ENCODE measurements at regions not wholly inside any gene's neighbourhood (a gene's known extent, or its start where the extent isn't known, plus 50 kb on each side); places are given as distances from the start of the nearest gene placed in this dataset.
"Not testable (repeated sequence)": the region's sequence is repeated elsewhere in the genome, so short reads cannot be mapped to it uniquely, and the experiment has no call there.

GRCh38 chr2:234559609-234560008 lies 62.7 kb upstream of the ARL4C start:
- H3K4me1 ChIP-seq (ENCODE audit: control insufficient read depth, insufficient read depth, low read length) = no peaks in the 10 kb centered on the region
- no peak overlapping the region for H3K27ac ChIP-seq (ENCODE audit: low read length)
- H3K4me3 ChIP-seq (ENCODE audit: low read length in 2 of 2) = no peak overlapping the region
- H3K9ac ChIP-seq (ENCODE audit: low read length in 2 of 2) = no peak overlapping the region
- H3K36me3 ChIP-seq (ENCODE audit: control insufficient read depth in 2 of 2, insufficient read depth in 2 of 2, low read length in 2 of 2) = no peaks in the 10 kb centered on the region
- H3K9me3 ChIP-seq (ENCODE audit: control insufficient read depth in 2 of 2, low read length in 2 of 2) = peaks cover 3 to 6% of the 10 kb centered on the region in 2 donors
- H3K27me3 ChIP-seq (ENCODE audit: control insufficient read depth in 1 of 2, insufficient read depth in 2 of 2, low read length in 2 of 2) = no peaks in the 10 kb centered on the region

- Histone ChIP-seq H3K27ac (ENCODE audit: low read length) (no peak overlapping the region), H3K9me3 (ENCODE audit: control insufficient read depth in 2 of 2, low read length in 2 of 2) (peaks cover 3 to 6% of the 10 kb centered on the region in 2 donors), H3K9ac (ENCODE audit: low read length in 2 of 2) (no peak overlapping the region), H3K4me3 (ENCODE audit: low read length in 2 of 2) (no peak overlapping the region), H3K4me1 (ENCODE audit: control insufficient read depth, insufficient read depth, low read length) (no peaks in the 10 kb centered on the region), H3K27me3 (ENCODE audit: control insufficient read depth in 1 of 2, insufficient read depth in 2 of 2, low read length in 2 of 2) (no peaks in the 10 kb centered on the region), H3K36me3 (ENCODE audit: control insufficient read depth in 2 of 2, insufficient read depth in 2 of 2, low read length in 2 of 2) (no peaks in the 10 kb centered on the region)
Observed at GRCh38 chr2:234558642-234559041, 61.8 kb upstream of the ARL4C start.

- Histone ChIP-seq H3K27me3 (ENCODE audit: control insufficient read depth in 1 of 2, insufficient read depth in 2 of 2, low read length in 2 of 2) (no peaks in the 10 kb centered on the region), H3K27ac (ENCODE audit: low read length) (no peak overlapping the region), H3K4me3 (ENCODE audit: low read length in 2 of 2) (no peak overlapping the region), H3K36me3 (ENCODE audit: control insufficient read depth in 2 of 2, insufficient read depth in 2 of 2, low read length in 2 of 2) (no peaks in the 10 kb centered on the region), H3K9ac (ENCODE audit: low read length in 2 of 2) (no peak overlapping the region), H3K9me3 (ENCODE audit: control insufficient read depth in 2 of 2, low read length in 2 of 2) (peaks cover 3 to 6% of the 10 kb centered on the region in 2 donors), H3K4me1 (ENCODE audit: control insufficient read depth, insufficient read depth, low read length) (no peaks in the 10 kb centered on the region)
Observed at GRCh38 chr2:234556848-234557573, 60.1 kb upstream of the ARL4C start.

DNA sequence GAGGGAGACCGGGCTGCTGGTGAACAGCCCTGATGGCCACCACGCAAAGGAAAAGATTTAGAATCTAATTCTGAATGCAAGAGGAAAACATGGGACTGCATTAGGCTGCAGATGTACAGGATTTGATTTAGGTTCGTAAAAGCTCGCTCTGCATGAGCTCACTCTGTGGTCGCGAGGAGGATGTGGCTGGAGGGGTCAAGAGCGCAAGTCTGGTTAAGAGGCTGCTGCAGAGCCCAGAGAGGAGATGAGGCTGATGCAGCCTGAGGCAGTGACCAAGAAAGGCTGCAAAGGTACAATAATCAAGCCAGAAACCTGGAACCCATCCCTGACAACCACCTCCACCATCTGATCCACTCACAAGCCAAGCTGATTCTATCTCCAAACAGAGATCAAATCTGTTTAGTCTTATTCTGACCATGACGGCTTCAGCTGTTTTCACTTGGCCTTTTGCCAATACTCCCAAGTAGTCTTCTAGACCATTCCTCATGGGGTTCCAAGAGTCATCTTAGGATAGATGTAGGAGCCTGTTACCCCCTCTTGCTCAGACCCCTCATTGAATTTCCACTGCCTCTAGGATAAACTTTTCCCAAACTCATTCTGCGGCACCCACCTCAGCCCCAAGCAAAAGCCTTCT lies 58.9 kb upstream of the ARL4C start:
- no peak overlapping the region for H3K27ac ChIP-seq (ENCODE audit: low read length)
- H3K27me3 ChIP-seq (ENCODE audit: control insufficient read depth in 1 of 2, insufficient read depth in 2 of 2, low read length in 2 of 2) = no peaks in the 10 kb centered on the region
- H3K9me3 ChIP-seq (ENCODE audit: control insufficient read depth in 2 of 2, low read length in 2 of 2) = peaks cover 0 to 6% of the 10 kb centered on the region in 2 donors
- H3K36me3 ChIP-seq (ENCODE audit: control insufficient read depth in 2 of 2, insufficient read depth in 2 of 2, low read length in 2 of 2) = no peaks in the 10 kb centered on the region
- H3K4me1 ChIP-seq (ENCODE audit: control insufficient read depth, insufficient read depth, low read length) = no peaks in the 10 kb centered on the region
- H3K4me3 ChIP-seq (ENCODE audit: low read length in 2 of 2) = no peak overlapping the region
- H3K9ac ChIP-seq (ENCODE audit: low read length in 2 of 2) = no peak overlapping the region

GRCh38 chr2:234555161-234555560 lies 58.3 kb upstream of the ARL4C start:
- Histone ChIP-seq H3K4me3 (ENCODE audit: low read length in 2 of 2) (no peak overlapping the region), H3K9me3 (ENCODE audit: control insufficient read depth in 2 of 2, low read length in 2 of 2) (peaks cover 0 to 6% of the 10 kb centered on the region in 2 donors), H3K27me3 (ENCODE audit: control insufficient read depth in 1 of 2, insufficient read depth in 2 of 2, low read length in 2 of 2) (no peaks in the 10 kb centered on the region), H3K4me1 (ENCODE audit: control insufficient read depth, insufficient read depth, low read length) (no peaks in the 10 kb centered on the region), H3K36me3 (ENCODE audit: control insufficient read depth in 2 of 2, insufficient read depth in 2 of 2, low read length in 2 of 2) (no peaks in the 10 kb centered on the region), H3K9ac (ENCODE audit: low read length in 2 of 2) (no peak overlapping the region), H3K27ac (ENCODE audit: low read length) (no peak overlapping the region)

DNA sequence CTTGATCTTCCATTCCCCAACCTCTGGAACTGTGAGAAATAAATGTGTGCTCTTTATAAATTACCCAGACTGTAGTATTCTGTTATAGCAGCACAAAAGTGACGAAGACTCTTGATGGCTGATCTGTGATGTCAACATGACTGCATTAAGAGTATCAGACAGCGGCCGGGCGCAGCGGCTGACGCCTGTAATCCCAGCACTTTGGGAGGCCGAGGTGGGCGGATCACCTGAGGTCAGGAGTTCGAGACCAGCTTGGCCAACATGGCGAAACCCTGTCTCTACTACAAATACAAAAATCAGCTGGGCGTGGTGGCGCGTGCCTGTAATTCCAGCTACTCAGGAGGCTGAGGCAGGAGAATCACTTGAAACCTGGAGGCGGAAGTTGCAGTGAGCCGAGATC lies 56.3 kb upstream of the ARL4C start:
- not testable (repeated sequence) for H3K9ac ChIP-seq (ENCODE audit: low read length in 2 of 2); H3K4me3 ChIP-seq (ENCODE audit: low read length in 2 of 2); H3K36me3 ChIP-seq (ENCODE audit: control insufficient read depth in 2 of 2, insufficient read depth in 2 of 2, low read length in 2 of 2); H3K4me1 ChIP-seq (ENCODE audit: control insufficient read depth, insufficient read depth, low read length); H3K27ac ChIP-seq (ENCODE audit: low read length); H3K27me3 ChIP-seq (ENCODE audit: control insufficient read depth in 1 of 2, insufficient read depth in 2 of 2, low read length in 2 of 2); H3K9me3 ChIP-seq (ENCODE audit: control insufficient read depth in 2 of 2, low read length in 2 of 2)

DNA sequence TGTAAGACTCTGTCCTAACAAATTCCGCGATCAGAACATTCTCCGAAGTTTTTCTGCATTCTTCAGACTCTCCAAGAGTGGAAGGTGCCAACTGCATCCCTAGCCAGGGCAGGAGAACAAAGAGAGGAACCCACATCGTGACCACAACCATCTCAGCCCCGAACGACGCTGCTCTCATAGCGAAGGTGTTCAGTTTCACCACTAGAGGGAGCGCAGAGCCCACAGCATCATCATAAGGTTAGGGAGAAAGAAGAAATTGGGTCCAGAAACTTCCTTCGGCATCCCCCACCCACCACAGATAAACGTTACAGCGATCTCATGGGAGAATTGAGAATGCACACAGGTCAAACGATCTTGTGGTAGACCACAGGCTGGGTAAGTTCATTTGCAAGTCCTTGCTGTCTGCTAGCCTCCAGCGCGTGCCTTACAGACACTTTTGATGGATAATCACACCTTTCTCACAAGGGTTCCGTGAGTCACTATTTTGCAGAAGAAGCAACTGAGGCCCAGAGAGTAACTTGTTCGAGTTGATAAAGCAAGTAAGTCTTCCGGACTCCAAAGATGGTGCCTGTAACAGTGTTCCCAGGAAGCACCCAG lies 53.7 kb upstream of the ARL4C start:
- Histone ChIP-seq H3K9ac (ENCODE audit: low read length in 2 of 2) (no peak overlapping the region), H3K27ac (ENCODE audit: low read length) (no peak overlapping the region), H3K27me3 (ENCODE audit: control insufficient read depth in 1 of 2, insufficient read depth in 2 of 2, low read length in 2 of 2) (peaks cover 2 to 8% of the 10 kb centered on the region in 2 donors), H3K4me3 (ENCODE audit: low read length in 2 of 2) (no peak overlapping the region), H3K4me1 (ENCODE audit: control insufficient read depth, insufficient read depth, low read length) (no peaks in the 10 kb centered on the region), H3K9me3 (ENCODE audit: control insufficient read depth in 2 of 2, low read length in 2 of 2) (peaks cover 0 to 6% of the 10 kb centered on the region in 2 donors), H3K36me3 (ENCODE audit: control insufficient read depth in 2 of 2, insufficient read depth in 2 of 2, low read length in 2 of 2) (no peaks in the 10 kb centered on the region)

DNA sequence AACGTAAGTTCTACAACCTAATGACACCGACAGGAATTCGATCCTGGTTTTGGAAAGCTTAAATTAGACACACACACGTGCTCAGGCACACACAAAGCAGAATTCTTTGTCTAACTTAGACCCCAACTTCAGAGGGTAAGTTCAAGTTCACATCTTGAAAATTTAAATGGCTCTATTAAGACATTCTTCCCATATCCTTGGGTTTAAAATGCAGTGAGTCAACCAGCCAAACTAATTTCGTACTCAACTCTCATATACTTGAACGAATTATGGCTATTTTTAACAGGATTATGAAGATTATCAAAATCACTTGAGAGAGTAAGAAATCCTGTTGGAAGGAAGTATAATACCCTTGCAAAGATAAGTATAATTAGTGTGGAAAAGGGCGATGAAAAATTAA lies 53.2 kb upstream of the ARL4C start:
- peaks cover 0 to 1% of the 10 kb centered on the region in 2 donors for H3K9me3 ChIP-seq (ENCODE audit: control insufficient read depth in 2 of 2, low read length in 2 of 2)

GRCh38 chr2:234548695-234549420 lies 52.0 kb upstream of the ARL4C start:
- H3K9ac ChIP-seq (ENCODE audit: low read length in 2 of 2) = no peak overlapping the region

More for the DNA sequence above, 53.2 kb upstream of the ARL4C start:
- H3K4me1 ChIP-seq (ENCODE audit: control insufficient read depth, insufficient read depth, low read length) = peaks cover under 1% of the 10 kb centered on the region
- H3K9ac ChIP-seq (ENCODE audit: low read length in 2 of 2) = no peak overlapping the region
- H3K36me3 ChIP-seq (ENCODE audit: control insufficient read depth in 2 of 2, insufficient read depth in 2 of 2, low read length in 2 of 2) = no peaks in the 10 kb centered on the region
- no peak overlapping the region for H3K4me3 ChIP-seq (ENCODE audit: low read length in 2 of 2)
- H3K27ac ChIP-seq (ENCODE audit: low read length) = no peak overlapping the region
- peaks cover 2 to 8% of the 10 kb centered on the region in 2 donors for H3K27me3 ChIP-seq (ENCODE audit: control insufficient read depth in 1 of 2, insufficient read depth in 2 of 2, low read length in 2 of 2)

DNA sequence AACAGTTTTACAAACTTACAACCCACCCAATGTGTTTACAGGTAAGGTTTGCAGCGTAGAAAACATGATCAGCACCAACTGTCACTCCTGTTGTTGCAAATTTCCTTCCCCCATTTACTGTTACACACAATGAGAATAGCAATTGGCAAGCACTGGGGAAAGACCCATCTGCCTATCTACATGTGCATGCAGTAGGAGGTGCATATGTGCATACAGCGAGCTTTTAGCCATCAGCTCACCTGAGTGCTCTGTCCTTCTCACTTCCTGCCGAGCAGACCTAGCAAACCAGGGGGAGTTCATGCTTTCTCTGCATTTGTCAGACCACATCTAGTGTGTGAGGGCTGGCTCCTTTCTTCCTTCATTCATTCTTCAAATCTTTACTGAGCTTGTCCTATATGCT lies 49.9 kb upstream of the ARL4C start:
- Histone ChIP-seq H3K4me3 (ENCODE audit: low read length in 2 of 2) (no peak overlapping the region), H3K4me1 (ENCODE audit: control insufficient read depth, insufficient read depth, low read length) (peaks cover 4% of the 10 kb centered on the region), H3K9ac (ENCODE audit: low read length in 2 of 2) (no peak overlapping the region), H3K36me3 (ENCODE audit: control insufficient read depth in 2 of 2, insufficient read depth in 2 of 2, low read length in 2 of 2) (no peaks in the 10 kb centered on the region), H3K27ac (ENCODE audit: low read length) (no peak overlapping the region), H3K27me3 (ENCODE audit: control insufficient read depth in 1 of 2, insufficient read depth in 2 of 2, low read length in 2 of 2) (peaks cover 2 to 8% of the 10 kb centered on the region in 2 donors), H3K9me3 (ENCODE audit: control insufficient read depth in 2 of 2, low read length in 2 of 2) (no peaks in the 10 kb centered on the region)

More at GRCh38 chr2:234548695-234549420, 52.0 kb upstream of the ARL4C start:
- no peaks in the 10 kb centered on the region for H3K36me3 ChIP-seq (ENCODE audit: control insufficient read depth in 2 of 2, insufficient read depth in 2 of 2, low read length in 2 of 2)
- peaks cover 2 to 8% of the 10 kb centered on the region in 2 donors for H3K27me3 ChIP-seq (ENCODE audit: control insufficient read depth in 1 of 2, insufficient read depth in 2 of 2, low read length in 2 of 2)
- H3K4me3 ChIP-seq (ENCODE audit: low read length in 2 of 2) = no peak overlapping the region
- no peaks in the 10 kb centered on the region for H3K9me3 ChIP-seq (ENCODE audit: control insufficient read depth in 2 of 2, low read length in 2 of 2)
- no peak overlapping the region for H3K27ac ChIP-seq (ENCODE audit: low read length)
- peaks cover 4% of the 10 kb centered on the region for H3K4me1 ChIP-seq (ENCODE audit: control insufficient read depth, insufficient read depth, low read length)

Data from stomach smooth muscle (tissue), 2 donors.